ENCODE measurements at regions not wholly inside any gene's neighbourhood (a gene's known extent, or its start where the extent isn't known, plus 50 kb on each side); places are given as distances from the start of the nearest gene placed in this dataset.

DNA sequence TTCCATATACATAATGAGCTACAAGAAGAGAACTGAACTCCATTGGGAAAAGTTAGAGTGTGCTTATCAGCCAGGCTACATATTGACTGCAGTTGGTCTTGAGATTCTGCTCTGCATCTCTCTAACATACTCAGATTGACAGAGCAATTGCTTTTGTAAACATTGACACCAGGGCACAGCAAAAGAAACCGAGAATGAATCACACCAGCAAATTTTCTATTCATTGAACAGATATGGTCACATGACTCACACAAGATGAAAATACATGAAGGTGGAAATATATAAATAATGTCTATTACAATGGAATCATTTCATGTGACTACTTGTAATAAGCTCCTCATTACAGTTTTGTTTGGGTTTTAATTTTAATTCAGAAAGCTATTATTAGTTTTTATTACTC, 691.9 kb upstream of the TMEFF2 start:
- CTCF ChIA-PET = no interaction called here
- POLR2A ChIA-PET (ENCODE audit: low non-redundant PET) = interaction anchor here (0.6 kb wide), 1 partner anchor 390 kb away, joined by 3 read pairs; no protein-coding TSS in a partner anchor
- no peaks in the 10 kb centered on the region for H3K9me3 ChIP-seq (ENCODE audit: low read depth, low read length, poor library complexity, severe bottlenecking)
- intact Hi-C loops (cut with micrococcal nuclease; ENCODE audit: unreplicated experiment) = no loop called here
- peaks cover 5% of the 10 kb centered on the region for H3K4me1 ChIP-seq (ENCODE audit: insufficient read depth, low read length, poor library complexity, severe bottlenecking)
- no peak overlapping the region for H3K4me3 ChIP-seq (ENCODE audit: low read depth, low read length, poor library complexity, severe bottlenecking)
- TF ChIP-seq EZH2 (IDR thresholded peaks at IDR 0.05; ENCODE audit: borderline replicate concordance, low read depth, low read length, poor library complexity, severe bottlenecking) = no peak
- TF ChIP-seq, protein P1, sequence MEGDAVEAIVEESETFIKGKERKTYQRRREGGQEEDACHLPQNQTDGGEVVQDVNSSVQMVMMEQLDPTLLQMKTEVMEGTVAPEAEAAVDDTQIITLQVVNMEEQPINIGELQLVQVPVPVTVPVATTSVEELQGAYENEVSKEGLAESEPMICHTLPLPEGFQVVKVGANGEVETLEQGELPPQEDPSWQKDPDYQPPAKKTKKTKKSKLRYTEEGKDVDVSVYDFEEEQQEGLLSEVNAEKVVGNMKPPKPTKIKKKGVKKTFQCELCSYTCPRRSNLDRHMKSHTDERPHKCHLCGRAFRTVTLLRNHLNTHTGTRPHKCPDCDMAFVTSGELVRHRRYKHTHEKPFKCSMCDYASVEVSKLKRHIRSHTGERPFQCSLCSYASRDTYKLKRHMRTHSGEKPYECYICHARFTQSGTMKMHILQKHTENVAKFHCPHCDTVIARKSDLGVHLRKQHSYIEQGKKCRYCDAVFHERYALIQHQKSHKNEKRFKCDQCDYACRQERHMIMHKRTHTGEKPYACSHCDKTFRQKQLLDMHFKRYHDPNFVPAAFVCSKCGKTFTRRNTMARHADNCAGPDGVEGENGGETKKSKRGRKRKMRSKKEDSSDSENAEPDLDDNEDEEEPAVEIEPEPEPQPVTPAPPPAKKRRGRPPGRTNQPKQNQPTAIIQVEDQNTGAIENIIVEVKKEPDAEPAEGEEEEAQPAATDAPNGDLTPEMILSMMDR (conservative IDR thresholded peaks at IDR 0.05; ENCODE audit: low read depth, low read length) = no peak
- no TSS peak for BruUV-seq (replicated peaks)
- H3K27ac ChIP-seq (ENCODE audit: low read depth, low read length, poor library complexity, severe bottlenecking) = no peak overlapping the region
- no peak for DNase-seq (ENCODE audit: low spot score)
- no peaks in the 10 kb centered on the region for H3K36me3 ChIP-seq (ENCODE audit: insufficient read depth, low read length, poor library complexity, severe bottlenecking)
- H3K27me3 ChIP-seq (replicated peaks; ENCODE audit: insufficient read depth, low read depth, low read length, poor library complexity) = no peaks in the 10 kb centered on the region

DNA sequence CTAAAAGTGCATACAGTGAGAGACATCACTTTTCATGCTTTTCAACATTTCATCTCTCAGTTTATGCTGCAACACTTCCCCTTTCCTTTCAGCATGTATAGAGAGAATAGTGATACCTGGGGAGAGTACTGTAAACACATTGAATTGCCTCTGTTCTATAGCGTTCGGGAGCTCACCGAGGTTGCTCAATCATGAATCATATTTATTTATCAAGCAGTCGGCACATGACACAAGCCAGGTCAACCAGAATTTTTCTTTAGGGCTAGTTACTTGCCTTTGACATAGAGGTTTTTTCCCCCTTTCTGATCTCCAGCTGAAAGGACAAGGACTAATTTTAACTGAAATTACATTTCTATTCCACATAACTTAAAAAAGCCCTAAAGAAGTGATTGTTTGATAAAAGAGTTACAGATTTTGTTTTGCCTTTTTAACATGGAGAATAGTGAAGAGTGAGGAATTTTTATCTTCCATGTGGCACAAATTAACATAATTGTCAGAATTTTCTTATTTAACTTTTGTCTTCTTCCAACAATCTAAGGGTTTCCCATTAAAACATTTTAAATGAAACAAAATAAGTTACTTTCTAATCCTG, 690.9 kb upstream of the TMEFF2 start:
- no TSS peak for BruUV-seq (replicated peaks)
- intact Hi-C loops (cut with micrococcal nuclease; ENCODE audit: unreplicated experiment) = no loop called here
- CTCF ChIA-PET = no interaction called here
- no peaks in the 10 kb centered on the region for H3K9me3 ChIP-seq (ENCODE audit: low read depth, low read length, poor library complexity, severe bottlenecking)
- H3K4me1 ChIP-seq (ENCODE audit: insufficient read depth, low read length, poor library complexity, severe bottlenecking) = peaks cover 5% of the 10 kb centered on the region
- TF ChIP-seq EZH2 (IDR thresholded peaks at IDR 0.05; ENCODE audit: borderline replicate concordance, low read depth, low read length, poor library complexity, severe bottlenecking) = no peak
- TF ChIP-seq, protein P1 (conservative IDR thresholded peaks at IDR 0.05; ENCODE audit: low read depth, low read length) = no peak
- no peak overlapping the region for H3K4me3 ChIP-seq (ENCODE audit: low read depth, low read length, poor library complexity, severe bottlenecking)
- DNase-seq (ENCODE audit: low spot score) = no peak
- POLR2A ChIA-PET (ENCODE audit: low non-redundant PET) = no interaction called here
- no peak overlapping the region for H3K27ac ChIP-seq (ENCODE audit: low read depth, low read length, poor library complexity, severe bottlenecking)
- no peaks in the 10 kb centered on the region for H3K27me3 ChIP-seq (replicated peaks; ENCODE audit: insufficient read depth, low read depth, low read length, poor library complexity)
- H3K36me3 ChIP-seq (ENCODE audit: insufficient read depth, low read length, poor library complexity, severe bottlenecking) = no peaks in the 10 kb centered on the region

DNA sequence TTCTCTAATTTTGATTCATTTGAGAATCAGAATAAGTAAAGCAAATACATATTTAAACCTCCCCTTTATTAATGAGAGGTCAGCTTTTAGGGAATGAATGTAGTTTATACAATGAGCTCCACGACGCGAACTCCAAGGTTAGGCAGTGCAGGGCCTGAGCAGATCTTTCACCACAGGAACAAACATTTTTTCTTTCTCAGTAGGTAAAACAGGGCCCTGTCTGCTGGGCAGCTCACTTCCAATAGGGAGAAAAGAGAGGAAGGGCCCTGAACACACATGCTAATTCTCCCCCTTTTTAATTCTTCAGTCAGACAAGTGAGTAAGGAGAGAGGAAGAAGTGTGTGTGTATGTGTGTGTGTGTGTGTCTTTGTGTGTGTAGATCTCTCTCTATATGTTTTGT, 682.4 kb upstream of the TMEFF2 start:
- DNase-seq (ENCODE audit: low spot score) = no peak
- Histone ChIP-seq H3K27me3 (replicated peaks; ENCODE audit: insufficient read depth, low read depth, low read length, poor library complexity) (no peaks in the 10 kb centered on the region), H3K27ac (ENCODE audit: low read depth, low read length, poor library complexity, severe bottlenecking) (no peak overlapping the region), H3K36me3 (ENCODE audit: insufficient read depth, low read length, poor library complexity, severe bottlenecking) (no peaks in the 10 kb centered on the region), H3K4me3 (ENCODE audit: low read depth, low read length, poor library complexity, severe bottlenecking) (no peak overlapping the region), H3K4me1 (ENCODE audit: insufficient read depth, low read length, poor library complexity, severe bottlenecking) (no peaks in the 10 kb centered on the region), H3K9me3 (ENCODE audit: low read depth, low read length, poor library complexity, severe bottlenecking) (no peaks in the 10 kb centered on the region)
- no peak for TF ChIP-seq EZH2 (IDR thresholded peaks at IDR 0.05; ENCODE audit: borderline replicate concordance, low read depth, low read length, poor library complexity, severe bottlenecking)
- TF ChIP-seq, protein P1 (conservative IDR thresholded peaks at IDR 0.05; ENCODE audit: low read depth, low read length) = no peak
- ChIA-PET POLR2A (ENCODE audit: low non-redundant PET) (no interaction called here), CTCF (no interaction called here)
- intact Hi-C loops (cut with micrococcal nuclease; ENCODE audit: unreplicated experiment) = no loop called here
- BruUV-seq (replicated peaks) = no TSS peak
